ENCODE measurements at regions not wholly inside any gene's neighbourhood (a gene's known extent, or its start where the extent isn't known, plus 50 kb on each side); places are given as distances from the start of the nearest gene placed in this dataset.

DNA sequence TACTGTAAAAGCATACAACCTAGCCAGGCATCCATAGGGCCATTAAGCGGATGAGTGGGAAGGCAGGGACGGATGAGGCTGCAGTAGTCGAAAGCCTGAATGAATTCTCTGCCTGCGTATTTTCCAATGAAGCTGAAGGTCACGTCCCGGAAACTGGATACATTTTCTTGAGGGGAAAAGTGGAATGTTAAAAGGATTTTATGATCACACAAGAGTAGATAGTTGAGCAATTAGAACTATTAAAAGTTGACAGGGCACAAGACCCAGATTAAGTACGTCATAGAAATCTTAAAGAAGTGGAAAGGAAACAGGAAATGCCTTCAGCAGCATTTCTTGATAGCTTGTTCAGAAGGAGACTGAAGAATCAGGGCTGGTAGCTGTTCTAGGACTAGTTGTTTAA, 98.3 kb upstream of the CXXC4 start:
- no peak overlapping the region for H3K4me3 ChIP-seq (ENCODE audit: low read length)
- H3K9me3 Mint-ChIP-seq, result no peaks in the 10 kb centered on the region
- WGBS, 2 experiments (ENCODE audit: insufficient coverage in 1 of 2, insufficient read length in 1 of 2), result 78 to 84% methylated on average over 4 to 7 of the region's 7 CpGs
- DNase-seq, result peak; percentile 48
- peaks cover 35% of the 10 kb centered on the region for H3K4me1 Mint-ChIP-seq
- no peaks in the 10 kb centered on the region for H3K27me3 ChIP-seq (ENCODE audit: control insufficient read depth, insufficient read depth, low read length, poor library complexity, severe bottlenecking)
- peak overlapping the region; percentile 71 for H3K27ac Mint-ChIP-seq
- no peak overlapping the region for H3K9ac ChIP-seq (ENCODE audit: extremely low read depth, low read length, poor library complexity, severe bottlenecking)
- TF ChIP-seq, protein P1, sequence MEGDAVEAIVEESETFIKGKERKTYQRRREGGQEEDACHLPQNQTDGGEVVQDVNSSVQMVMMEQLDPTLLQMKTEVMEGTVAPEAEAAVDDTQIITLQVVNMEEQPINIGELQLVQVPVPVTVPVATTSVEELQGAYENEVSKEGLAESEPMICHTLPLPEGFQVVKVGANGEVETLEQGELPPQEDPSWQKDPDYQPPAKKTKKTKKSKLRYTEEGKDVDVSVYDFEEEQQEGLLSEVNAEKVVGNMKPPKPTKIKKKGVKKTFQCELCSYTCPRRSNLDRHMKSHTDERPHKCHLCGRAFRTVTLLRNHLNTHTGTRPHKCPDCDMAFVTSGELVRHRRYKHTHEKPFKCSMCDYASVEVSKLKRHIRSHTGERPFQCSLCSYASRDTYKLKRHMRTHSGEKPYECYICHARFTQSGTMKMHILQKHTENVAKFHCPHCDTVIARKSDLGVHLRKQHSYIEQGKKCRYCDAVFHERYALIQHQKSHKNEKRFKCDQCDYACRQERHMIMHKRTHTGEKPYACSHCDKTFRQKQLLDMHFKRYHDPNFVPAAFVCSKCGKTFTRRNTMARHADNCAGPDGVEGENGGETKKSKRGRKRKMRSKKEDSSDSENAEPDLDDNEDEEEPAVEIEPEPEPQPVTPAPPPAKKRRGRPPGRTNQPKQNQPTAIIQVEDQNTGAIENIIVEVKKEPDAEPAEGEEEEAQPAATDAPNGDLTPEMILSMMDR (conservative IDR thresholded peaks at IDR 0.05), result no peak
- H3K27me3 Mint-ChIP-seq (ENCODE audit: insufficient read depth), result no peaks in the 10 kb centered on the region
- H3K4me3 Mint-ChIP-seq, result no peak overlapping the region
- H3K9me3 ChIP-seq (ENCODE audit: control insufficient read depth, low read length), result no peaks in the 10 kb centered on the region
- H3K27ac ChIP-seq (ENCODE audit: low read depth, low read length), result no peak overlapping the region
- no peaks in the 10 kb centered on the region for H3K36me3 ChIP-seq (ENCODE audit: control insufficient read depth, insufficient read depth, low read length)
- H3K36me3 Mint-ChIP-seq (ENCODE audit: low read depth), result no peaks in the 10 kb centered on the region
- peaks cover 12% of the 10 kb centered on the region for H3K4me1 ChIP-seq (ENCODE audit: control insufficient read depth, insufficient read depth, low read length)

DNA sequence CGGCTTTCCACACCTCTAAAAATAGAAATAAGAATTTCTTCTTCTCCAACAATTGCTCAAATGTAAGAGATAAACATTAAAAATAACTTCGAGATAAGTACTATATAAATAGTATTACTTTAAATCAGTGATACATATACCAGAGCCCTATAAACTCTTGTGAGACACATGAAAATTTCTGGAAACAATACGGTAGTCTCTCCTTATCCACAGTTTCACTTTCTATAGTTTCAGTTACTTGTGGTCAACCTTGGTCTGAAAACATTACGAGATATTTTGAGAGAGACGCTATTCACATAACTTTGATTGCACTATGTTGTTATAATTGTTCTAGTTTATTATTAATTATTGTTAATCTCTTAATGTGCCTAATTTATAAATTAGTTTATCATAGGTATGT, 101.5 kb upstream of the CXXC4 start:
- no peaks in the 10 kb centered on the region for H3K27me3 ChIP-seq (ENCODE audit: control insufficient read depth, insufficient read depth, low read length, poor library complexity, severe bottlenecking)
- Mint-ChIP-seq H3K36me3 (ENCODE audit: low read depth) (no peaks in the 10 kb centered on the region), H3K27me3 (ENCODE audit: insufficient read depth) (no peaks in the 10 kb centered on the region), H3K4me1 (peaks cover 26% of the 10 kb centered on the region), H3K4me3 (no peak overlapping the region), H3K27ac (no peak overlapping the region), H3K9me3 (no peaks in the 10 kb centered on the region)
- no peak overlapping the region for H3K4me3 ChIP-seq (ENCODE audit: low read length)
- 89% methylated on average over 3 of the region's 5 CpGs; no CpG with 5 or more reads in 1 of the 2 experiments for WGBS, 2 experiments (ENCODE audit: insufficient coverage in 1 of 2, insufficient read length in 1 of 2)
- H3K9ac ChIP-seq (ENCODE audit: extremely low read depth, low read length, poor library complexity, severe bottlenecking), result no peak overlapping the region
- H3K9me3 ChIP-seq (ENCODE audit: control insufficient read depth, low read length), result no peaks in the 10 kb centered on the region
- H3K36me3 ChIP-seq (ENCODE audit: control insufficient read depth, insufficient read depth, low read length), result no peaks in the 10 kb centered on the region
- TF ChIP-seq, protein P1 (conservative IDR thresholded peaks at IDR 0.05), result no peak
- DNase-seq, result no peak
- peaks cover 12% of the 10 kb centered on the region for H3K4me1 ChIP-seq (ENCODE audit: control insufficient read depth, insufficient read depth, low read length)
- no peak overlapping the region for H3K27ac ChIP-seq (ENCODE audit: low read depth, low read length)

DNA sequence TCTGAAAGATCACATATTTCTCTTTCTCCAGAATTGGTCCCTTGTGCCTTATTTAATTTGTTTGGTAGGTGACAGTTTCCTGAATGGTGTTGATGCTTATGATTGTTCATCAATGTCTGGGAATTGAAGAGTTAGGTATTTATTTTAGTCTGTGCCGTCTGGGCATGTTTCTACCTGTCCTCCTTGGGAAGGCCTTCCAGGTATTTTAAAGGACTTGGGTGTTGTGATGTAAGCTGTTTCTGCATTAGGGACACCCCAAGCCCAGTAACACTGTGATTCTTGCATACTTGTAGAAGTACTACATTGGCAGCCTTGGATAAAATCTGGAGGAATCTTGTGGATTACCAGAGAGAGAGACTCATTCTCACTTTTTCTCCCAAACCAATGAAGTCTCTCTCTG, 120.8 kb upstream of the CXXC4 start:
- H3K27me3 Mint-ChIP-seq (ENCODE audit: insufficient read depth), result no peaks in the 10 kb centered on the region
- Histone ChIP-seq H3K27ac (ENCODE audit: low read depth, low read length) (no peak overlapping the region), H3K9me3 (ENCODE audit: control insufficient read depth, low read length) (no peaks in the 10 kb centered on the region), H3K9ac (ENCODE audit: extremely low read depth, low read length, poor library complexity, severe bottlenecking) (no peak overlapping the region), H3K27me3 (ENCODE audit: control insufficient read depth, insufficient read depth, low read length, poor library complexity, severe bottlenecking) (no peaks in the 10 kb centered on the region), H3K36me3 (ENCODE audit: control insufficient read depth, insufficient read depth, low read length) (no peaks in the 10 kb centered on the region), H3K4me3 (ENCODE audit: low read length) (no peak overlapping the region), H3K4me1 (ENCODE audit: control insufficient read depth, insufficient read depth, low read length) (peaks cover 8% of the 10 kb centered on the region)
- 88 to 100% methylated on average over 1 of the region's 1 CpG for WGBS, 2 experiments (ENCODE audit: insufficient coverage in 1 of 2, insufficient read length in 1 of 2)
- no peak overlapping the region for H3K4me3 Mint-ChIP-seq
- H3K27ac Mint-ChIP-seq, result no peak overlapping the region
- TF ChIP-seq, protein P1 (conservative IDR thresholded peaks at IDR 0.05), result no peak
- no peak for DNase-seq
- peaks cover 9% of the 10 kb centered on the region for H3K4me1 Mint-ChIP-seq
- no peaks in the 10 kb centered on the region for H3K9me3 Mint-ChIP-seq
- H3K36me3 Mint-ChIP-seq (ENCODE audit: low read depth), result no peaks in the 10 kb centered on the region
